ENCODE measurements at regions not wholly inside any gene's neighbourhood (a gene's known extent, or its start where the extent isn't known, plus 50 kb on each side); places are given as distances from the start of the nearest gene placed in this dataset.

DNA sequence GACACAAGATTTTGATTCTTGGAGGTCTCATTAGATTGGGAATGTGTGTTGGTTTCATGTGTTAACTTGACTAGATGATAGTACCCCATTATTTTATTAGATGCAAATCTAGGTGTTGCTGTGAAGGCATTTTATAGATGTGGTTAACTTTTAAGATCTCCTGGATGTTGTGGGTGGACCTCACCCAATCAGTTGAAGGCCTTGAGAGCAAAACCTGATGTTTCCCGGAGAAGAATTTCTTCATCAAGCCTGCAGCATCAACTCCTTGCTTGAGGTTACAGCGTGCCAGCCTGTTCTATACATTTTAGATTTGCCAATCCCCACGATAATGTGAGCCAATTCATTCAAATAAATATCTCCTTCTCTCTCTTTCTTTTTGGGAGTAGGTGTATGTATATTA lies 66.8 kb upstream of the EXOC2 start:
- peaks cover 0 to under 1% (median 0%) of the 10 kb centered on the region in 4 donors for H3K4me1 ChIP-seq
- H3K4me3 ChIP-seq, result no peak overlapping the region
- no peaks in the 10 kb centered on the region for H3K27me3 ChIP-seq
- H3K27ac ChIP-seq, result no peak overlapping the region
- ATAC-seq, result no peak
- WGBS (ENCODE audit: insufficient coverage, low coverage, low lambda C conversion rate, missing lambda C conversion rate), result 85% methylated on average over 3 of the region's 3 CpGs
- DNase-seq, result no peak
- intact Hi-C loops (cut with DNase I), result no loop called here
- no peaks in the 10 kb centered on the region for H3K36me3 ChIP-seq
- no peaks in the 10 kb centered on the region for H3K9me3 ChIP-seq
- TF ChIP-seq POLR2A (IDR thresholded peaks at IDR 0.05), result no peak
- TF ChIP-seq, protein P1, sequence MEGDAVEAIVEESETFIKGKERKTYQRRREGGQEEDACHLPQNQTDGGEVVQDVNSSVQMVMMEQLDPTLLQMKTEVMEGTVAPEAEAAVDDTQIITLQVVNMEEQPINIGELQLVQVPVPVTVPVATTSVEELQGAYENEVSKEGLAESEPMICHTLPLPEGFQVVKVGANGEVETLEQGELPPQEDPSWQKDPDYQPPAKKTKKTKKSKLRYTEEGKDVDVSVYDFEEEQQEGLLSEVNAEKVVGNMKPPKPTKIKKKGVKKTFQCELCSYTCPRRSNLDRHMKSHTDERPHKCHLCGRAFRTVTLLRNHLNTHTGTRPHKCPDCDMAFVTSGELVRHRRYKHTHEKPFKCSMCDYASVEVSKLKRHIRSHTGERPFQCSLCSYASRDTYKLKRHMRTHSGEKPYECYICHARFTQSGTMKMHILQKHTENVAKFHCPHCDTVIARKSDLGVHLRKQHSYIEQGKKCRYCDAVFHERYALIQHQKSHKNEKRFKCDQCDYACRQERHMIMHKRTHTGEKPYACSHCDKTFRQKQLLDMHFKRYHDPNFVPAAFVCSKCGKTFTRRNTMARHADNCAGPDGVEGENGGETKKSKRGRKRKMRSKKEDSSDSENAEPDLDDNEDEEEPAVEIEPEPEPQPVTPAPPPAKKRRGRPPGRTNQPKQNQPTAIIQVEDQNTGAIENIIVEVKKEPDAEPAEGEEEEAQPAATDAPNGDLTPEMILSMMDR (IDR thresholded peaks at IDR 0.05), result no peak

DNA sequence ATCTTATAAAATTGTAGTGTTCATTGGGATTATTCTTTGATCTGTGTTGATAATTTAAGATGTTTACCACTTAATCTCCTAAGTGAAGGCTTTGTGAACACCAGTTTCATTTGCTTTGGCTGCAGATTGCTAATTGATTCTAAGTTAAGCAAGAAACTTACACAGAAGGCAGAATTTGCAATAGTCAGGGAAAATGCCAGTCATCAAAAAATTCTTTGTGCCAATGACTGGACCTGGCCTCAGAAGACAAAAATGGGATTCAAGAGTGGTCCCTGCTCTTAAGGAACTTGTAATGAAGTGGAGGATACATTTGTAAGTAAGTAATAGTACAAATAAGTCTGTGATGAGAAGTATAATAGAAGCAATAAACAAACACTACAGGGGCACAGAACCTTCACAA lies 63.3 kb upstream of the EXOC2 start:
- peak in 1 of 4 donors; percentile 18 for ATAC-seq
- no peaks in the 10 kb centered on the region for H3K36me3 ChIP-seq
- H3K4me3 ChIP-seq, result no peak overlapping the region
- no peaks in the 10 kb centered on the region for H3K9me3 ChIP-seq
- TF ChIP-seq, protein P1 (IDR thresholded peaks at IDR 0.05), result no peak
- no peak for TF ChIP-seq POLR2A (IDR thresholded peaks at IDR 0.05)
- intact Hi-C loops (cut with DNase I), result no loop called here
- no peak overlapping the region for H3K27ac ChIP-seq
- peaks cover 0 to 10% (median 0%) of the 10 kb centered on the region in 4 donors for H3K4me1 ChIP-seq
- no peak for DNase-seq
- no peaks in the 10 kb centered on the region for H3K27me3 ChIP-seq

DNA sequence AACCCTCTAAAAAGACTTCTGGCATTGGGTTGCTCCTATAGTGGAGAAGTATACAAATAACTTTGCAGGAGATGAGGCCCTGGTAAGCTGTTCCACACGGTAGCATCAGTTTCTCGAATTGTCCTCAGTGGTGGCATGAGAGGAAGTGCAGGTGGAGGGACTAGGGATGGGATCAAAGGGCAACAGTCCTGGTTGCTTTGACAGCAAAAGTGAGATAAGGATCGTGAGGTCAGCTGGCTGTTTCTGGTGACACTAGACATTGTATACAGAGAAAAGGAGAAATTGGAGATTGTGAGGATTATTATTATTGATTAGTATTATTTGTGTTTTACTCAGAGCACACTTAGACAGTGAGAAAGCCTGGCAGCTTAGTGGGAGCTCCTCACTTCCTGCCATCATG lies 61.3 kb upstream of the EXOC2 start:
- WGBS (ENCODE audit: insufficient coverage, low coverage, low lambda C conversion rate, missing lambda C conversion rate), result 23% methylated on average over 3 of the region's 3 CpGs
- intact Hi-C loops (cut with DNase I), result no loop called here
- no peaks in the 10 kb centered on the region for H3K27me3 ChIP-seq
- no peaks in the 10 kb centered on the region for H3K9me3 ChIP-seq
- peaks cover 0 to 10% (median 0%) of the 10 kb centered on the region in 4 donors for H3K4me1 ChIP-seq
- ATAC-seq (peak in 3 of 4 donors; percentile 53 to 89 (median 85)), DNase-seq (no peak)
- H3K4me3 ChIP-seq, result no peak overlapping the region
- no peak for TF ChIP-seq POLR2A (IDR thresholded peaks at IDR 0.05)
- TF ChIP-seq, protein P1 (IDR thresholded peaks at IDR 0.05), result no peak
- H3K27ac ChIP-seq, result no peak overlapping the region
- no peaks in the 10 kb centered on the region for H3K36me3 ChIP-seq

DNA sequence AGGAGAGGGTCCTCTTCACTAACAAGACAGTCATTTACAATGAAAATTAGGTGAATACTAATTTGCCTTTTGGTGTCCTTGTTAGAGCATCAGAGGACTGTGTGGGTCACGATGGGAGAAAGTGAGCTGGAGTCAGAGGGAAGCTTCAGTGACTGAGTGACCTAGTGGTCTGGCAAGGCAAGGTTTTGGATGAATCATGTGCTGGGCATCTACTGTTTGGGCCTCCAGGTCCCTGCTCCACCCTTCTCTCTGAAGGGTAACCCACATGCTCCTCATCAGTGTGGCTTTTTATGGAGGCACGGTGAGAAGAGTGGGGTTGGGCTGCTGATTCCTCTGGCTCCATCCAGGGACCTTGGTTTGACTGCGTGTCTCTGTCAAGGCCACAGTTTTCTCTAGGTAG lies 60.5 kb upstream of the EXOC2 start:
- DNase-seq (no peak), ATAC-seq (no peak)
- no peak for TF ChIP-seq POLR2A (IDR thresholded peaks at IDR 0.05)
- TF ChIP-seq, protein P1 (IDR thresholded peaks at IDR 0.05), result no peak
- no peaks in the 10 kb centered on the region for H3K9me3 ChIP-seq
- peaks cover 0 to 10% (median 0%) of the 10 kb centered on the region in 4 donors for H3K4me1 ChIP-seq
- no peaks in the 10 kb centered on the region for H3K27me3 ChIP-seq
- no peak overlapping the region for H3K4me3 ChIP-seq
- no peak overlapping the region for H3K27ac ChIP-seq
- intact Hi-C loops (cut with DNase I), result no loop called here
- no peaks in the 10 kb centered on the region for H3K36me3 ChIP-seq
- 80% methylated on average over 1 of the region's 3 CpGs for WGBS (ENCODE audit: insufficient coverage, low coverage, low lambda C conversion rate, missing lambda C conversion rate)

DNA sequence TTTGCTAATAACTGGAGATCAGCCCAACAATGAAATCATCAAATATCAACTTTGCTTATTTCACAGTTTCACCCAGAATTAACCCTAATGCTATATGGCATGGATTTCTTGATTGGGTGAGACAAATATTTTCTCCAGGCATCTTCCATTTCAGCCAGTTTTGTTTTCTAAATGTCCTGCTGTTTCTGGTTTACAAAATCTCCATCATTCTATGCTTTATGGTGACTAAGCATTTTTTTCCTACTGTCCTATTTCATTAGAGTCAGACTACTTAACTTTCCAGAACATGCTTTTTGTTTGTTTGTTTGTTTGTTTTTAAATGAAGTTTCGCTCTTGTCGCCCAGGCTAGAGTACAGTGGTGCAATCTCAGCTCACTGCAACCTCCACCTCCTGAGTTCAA lies 59.5 kb upstream of the EXOC2 start:
- intact Hi-C loops (cut with DNase I), result no loop called here
- WGBS (ENCODE audit: insufficient coverage, low coverage, low lambda C conversion rate, missing lambda C conversion rate), result 100% methylated on average over 2 of the region's 2 CpGs
- Histone ChIP-seq H3K36me3 (no peaks in the 10 kb centered on the region), H3K4me1 (peaks cover 0 to 10% (median 0%) of the 10 kb centered on the region in 4 donors), H3K9me3 (no peaks in the 10 kb centered on the region), H3K27ac (no peak overlapping the region), H3K27me3 (no peaks in the 10 kb centered on the region), H3K4me3 (no peak overlapping the region)
- no peak for ATAC-seq
- no peak for DNase-seq
- TF ChIP-seq, protein P1 (IDR thresholded peaks at IDR 0.05), result no peak
- no peak for TF ChIP-seq POLR2A (IDR thresholded peaks at IDR 0.05)
